HEK293 (cell line): ENCODE measurements at regions not wholly inside any gene's neighbourhood (a gene's known extent, or its start where the extent isn't known, plus 50 kb on each side); places are given as distances from the start of the nearest gene placed in this dataset.

Experiments used
- BCL11B ChIP-seq: fragments of 450-650 bp; formaldehyde crosslinking; IDR thresholded peaks from 2 replicates; pipeline ENCODE4 v1.5.1; 2016; ENCODE audit warnings: low read depth, missing biosample characterization, missing genetic modification characterization
- EGR2 ChIP-seq: fragments of 450-650 bp; formaldehyde crosslinking; IDR thresholded peaks from 2 replicates; pipeline ENCODE4 v1.5.1; 2016; ENCODE audit warnings: low read depth, missing biosample characterization, missing genetic modification characterization
- FEZF1 ChIP-seq: fragments of 450-650 bp; formaldehyde crosslinking; IDR thresholded peaks from 2 replicates; pipeline ENCODE4 v1.5.1; 2016; ENCODE audit warnings: missing biosample characterization, missing genetic modification characterization
- GFI1B ChIP-seq: fragments of 450-650 bp; formaldehyde crosslinking; IDR thresholded peaks from 2 replicates; pipeline ENCODE4 v1.5.1; 2016; ENCODE audit warnings: missing biosample characterization, missing genetic modification characterization
- IKZF3 ChIP-seq: fragments of 450-650 bp; IDR thresholded peaks from 2 replicates; pipeline ENCODE4 v1.5.0; 2018; ENCODE audit warnings: missing biosample characterization, mild to moderate bottlenecking, missing genetic modification characterization, moderate library complexity
- KLF16 ChIP-seq: fragments of 450-650 bp; formaldehyde crosslinking; IDR thresholded peaks from 2 replicates; pipeline ENCODE4 v1.5.1; 2017; ENCODE audit warnings: missing biosample characterization, missing genetic modification characterization
- MEIS1 ChIP-seq: sonication (generic); formaldehyde crosslinking; IDR thresholded peaks from 2 replicates; pipeline ENCODE4 v1.8.1; 2022; ENCODE audit warnings: missing genetic modification reagents, mild to moderate bottlenecking, borderline replicate concordance
- SCRT1 ChIP-seq: fragments of 450-650 bp; formaldehyde crosslinking; IDR thresholded peaks from 2 replicates; pipeline ENCODE4 v1.5.1; 2016; ENCODE audit warnings: missing biosample characterization, missing genetic modification characterization, borderline replicate concordance
- ZBTB20 ChIP-seq: fragments of 450-650 bp; formaldehyde crosslinking; IDR thresholded peaks from 2 replicates; pipeline ENCODE4 v1.5.1; 2016; ENCODE audit warnings: missing biosample characterization, missing genetic modification characterization
- ZBTB21 ChIP-seq: fragments of 450-650 bp; formaldehyde crosslinking; IDR thresholded peaks from 2 replicates; pipeline ENCODE4 v1.5.1; 2017; ENCODE audit warnings: missing biosample characterization, missing genetic modification characterization
- ZBTB7A ChIP-seq: fragments of 450-650 bp; formaldehyde crosslinking; IDR thresholded peaks from 2 replicates; pipeline ENCODE4 v1.5.1; 2016; ENCODE audit warnings: low read depth, missing biosample characterization, missing genetic modification characterization
- ZFP69B ChIP-seq: fragments of 450-650 bp; formaldehyde crosslinking; IDR thresholded peaks from 2 replicates; pipeline ENCODE4 v1.5.1; 2016; ENCODE audit warnings: missing biosample characterization, missing genetic modification characterization
- ZNF138 ChIP-seq: fragments of 450-650 bp; formaldehyde crosslinking; IDR thresholded peaks from 2 replicates; pipeline ENCODE4 v1.5.1; 2016; ENCODE audit warnings: missing biosample characterization, missing genetic modification characterization, borderline replicate concordance
- ZNF184 ChIP-seq: fragments of 450-650 bp; IDR thresholded peaks from 2 replicates; pipeline ENCODE4 v1.5.1; 2018; ENCODE audit warnings: missing biosample characterization, mild to moderate bottlenecking, missing genetic modification characterization
- ZNF19 ChIP-seq: fragments of 450-650 bp; formaldehyde crosslinking; IDR thresholded peaks from 2 replicates; pipeline ENCODE4; 2016; ENCODE audit warnings: missing biosample characterization, missing genetic modification characterization, low read depth
- ZNF341 ChIP-seq: fragments of 450-650 bp; formaldehyde crosslinking; IDR thresholded peaks from 2 replicates; pipeline ENCODE4; 2016; ENCODE audit warnings: low read depth, missing biosample characterization, missing genetic modification characterization
- ZNF366 ChIP-seq: fragments of 450-650 bp; formaldehyde crosslinking; conservative IDR thresholded peaks from 2 replicates; pipeline ENCODE4 v1.5.1; 2016; ENCODE audit warnings: missing biosample characterization, missing genetic modification characterization
- ZNF558 ChIP-seq: fragments of 450-650 bp; formaldehyde crosslinking; IDR thresholded peaks from 2 replicates; pipeline ENCODE4 v1.5.1; 2016; ENCODE audit warnings: missing biosample characterization, missing genetic modification characterization
- ZNF600 ChIP-seq: fragments of 450-650 bp; formaldehyde crosslinking; IDR thresholded peaks from 2 replicates; pipeline ENCODE4 v1.5.1; 2016; ENCODE audit warnings: missing biosample characterization, missing genetic modification characterization
- ZNF660 ChIP-seq: fragments of 450-650 bp; IDR thresholded peaks from 2 replicates; pipeline ENCODE4 v1.5.1; 2018; ENCODE audit warnings: missing biosample characterization, mild to moderate bottlenecking, missing genetic modification characterization
- ZNF776 ChIP-seq: fragments of 450-650 bp; formaldehyde crosslinking; IDR thresholded peaks from 2 replicates; pipeline ENCODE4 v1.5.0; 2017; ENCODE audit warnings: missing biosample characterization, missing genetic modification characterization, borderline replicate concordance
- TF ChIP-seq, protein P1 (sequence below): fragments of 450-650 bp; formaldehyde crosslinking; IDR thresholded peaks from 2 replicates; pipeline ENCODE4 v1.5.1; 2016; ENCODE audit warnings: missing biosample characterization, missing genetic modification characterization
- TF ChIP-seq, protein P2 (sequence below): fragments of 450-650 bp; formaldehyde crosslinking; IDR thresholded peaks from 2 replicates; pipeline ENCODE4 v1.5.1; 2016; ENCODE audit warnings: missing biosample characterization, missing genetic modification characterization, borderline replicate concordance
- TF ChIP-seq, protein P3 (sequence below): fragments of 450-650 bp; formaldehyde crosslinking; IDR thresholded peaks from 2 replicates; pipeline ENCODE4 v1.5.1; 2017; ENCODE audit warnings: missing biosample characterization, missing genetic modification characterization
- TF ChIP-seq, protein P4 (sequence below): fragments of 450-650 bp; formaldehyde crosslinking; IDR thresholded peaks from 2 replicates; pipeline ENCODE4 v1.5.1; 2016; ENCODE audit warnings: missing biosample characterization, missing genetic modification characterization
- TF ChIP-seq, protein P5 (sequence below): fragments of 450-650 bp; formaldehyde crosslinking; IDR thresholded peaks from 2 replicates; pipeline ENCODE4 v1.5.1; 2017; ENCODE audit warnings: missing biosample characterization, mild to moderate bottlenecking, missing genetic modification characterization, moderate library complexity
- TF ChIP-seq, protein P6 (sequence below): fragments of 450-650 bp; formaldehyde crosslinking; IDR thresholded peaks from 2 replicates; pipeline ENCODE4 v1.5.1; 2016; ENCODE audit warnings: missing biosample characterization, missing genetic modification characterization

DNA sequence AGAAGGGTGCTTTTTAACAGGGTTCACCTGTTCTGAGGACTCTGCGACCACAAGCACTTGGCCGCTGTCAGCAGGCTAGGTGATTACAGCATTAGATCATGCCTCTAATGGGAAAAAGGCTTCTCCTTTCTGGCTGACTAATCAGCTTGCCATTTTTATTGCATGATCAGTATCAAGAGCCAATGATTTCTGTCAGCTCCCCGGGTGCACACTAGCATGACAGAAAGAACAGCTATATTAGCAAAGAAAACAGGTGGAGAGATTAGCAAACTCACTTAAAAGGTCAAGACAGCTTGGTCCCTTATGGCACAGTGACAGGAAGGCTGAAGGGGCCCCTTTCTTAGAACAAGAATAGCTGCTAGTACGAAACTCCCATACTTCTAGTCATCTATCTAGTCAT, 170.0 kb downstream of the SMIM20 start (continued):
- TF ChIP-seq, protein P1, sequence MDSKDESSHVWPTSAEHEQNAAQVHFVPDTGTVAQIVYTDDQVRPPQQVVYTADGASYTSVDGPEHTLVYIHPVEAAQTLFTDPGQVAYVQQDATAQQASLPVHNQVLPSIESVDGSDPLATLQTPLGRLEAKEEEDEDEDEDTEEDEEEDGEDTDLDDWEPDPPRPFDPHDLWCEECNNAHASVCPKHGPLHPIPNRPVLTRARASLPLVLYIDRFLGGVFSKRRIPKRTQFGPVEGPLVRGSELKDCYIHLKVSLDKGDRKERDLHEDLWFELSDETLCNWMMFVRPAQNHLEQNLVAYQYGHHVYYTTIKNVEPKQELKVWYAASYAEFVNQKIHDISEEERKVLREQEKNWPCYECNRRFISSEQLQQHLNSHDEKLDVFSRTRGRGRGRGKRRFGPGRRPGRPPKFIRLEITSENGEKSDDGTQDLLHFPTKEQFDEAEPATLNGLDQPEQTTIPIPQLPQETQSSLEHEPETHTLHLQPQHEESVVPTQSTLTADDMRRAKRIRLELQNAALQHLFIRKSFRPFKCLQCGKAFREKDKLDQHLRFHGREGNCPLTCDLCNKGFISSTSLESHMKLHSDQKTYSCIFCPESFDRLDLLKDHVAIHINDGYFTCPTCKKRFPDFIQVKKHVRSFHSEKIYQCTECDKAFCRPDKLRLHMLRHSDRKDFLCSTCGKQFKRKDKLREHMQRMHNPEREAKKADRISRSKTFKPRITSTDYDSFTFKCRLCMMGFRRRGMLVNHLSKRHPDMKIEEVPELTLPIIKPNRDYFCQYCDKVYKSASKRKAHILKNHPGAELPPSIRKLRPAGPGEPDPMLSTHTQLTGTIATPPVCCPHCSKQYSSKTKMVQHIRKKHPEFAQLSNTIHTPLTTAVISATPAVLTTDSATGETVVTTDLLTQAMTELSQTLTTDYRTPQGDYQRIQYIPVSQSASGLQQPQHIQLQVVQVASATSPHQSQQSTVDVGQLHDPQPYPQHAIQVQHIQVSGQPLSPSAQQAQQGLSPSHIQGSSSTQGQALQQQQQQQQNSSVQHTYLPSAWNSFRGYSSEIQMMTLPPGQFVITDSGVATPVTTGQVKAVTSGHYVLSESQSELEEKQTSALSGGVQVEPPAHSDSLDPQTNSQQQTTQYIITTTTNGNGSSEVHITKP (tag by site-specific recombination): no peak
- TF ChIP-seq ZNF366 (tag by site-specific recombination) (peak; percentile 77), ZNF776 (no peak), ZNF558 (tag by site-specific recombination) (peak; percentile 17; the same call in 1 of the 2 replicates), ZBTB7A (tag by site-specific recombination) (no peak), ZNF184 (tag by site-specific recombination) (0 out of 2 replicates have a peak, but pooled peaks have one; percentile 56), BCL11B (tag by site-specific recombination) (no peak), KLF16 (tag by site-specific recombination) (no peak), ZNF341 (tag by site-specific recombination) (0 out of 2 replicates have a peak, but pooled peaks have one; percentile 34), ZNF660 (peak; percentile 74; the same call in 1 of the 2 replicates), GFI1B (no peak; the same call in 1 of the 2 replicates), SCRT1 (0 out of 2 replicates have a peak, but pooled peaks have one; percentile 56), ZNF600 (tag by site-specific recombination) (no peak), ZBTB20 (tag by site-specific recombination) (no peak), ZBTB21 (no peak), ZFP69B (tag by site-specific recombination) (0 out of 2 replicates have a peak, but pooled peaks have one; percentile 18), IKZF3 (tag by site-specific recombination) (peak; percentile 64), FEZF1 (tag by site-specific recombination) (peak; percentile 97), MEIS1 (no peak), EGR2 (tag by site-specific recombination) (no peak), ZNF138 (tag by site-specific recombination) (no peak), ZNF19 (no peak)
- TF ChIP-seq, protein P2, sequence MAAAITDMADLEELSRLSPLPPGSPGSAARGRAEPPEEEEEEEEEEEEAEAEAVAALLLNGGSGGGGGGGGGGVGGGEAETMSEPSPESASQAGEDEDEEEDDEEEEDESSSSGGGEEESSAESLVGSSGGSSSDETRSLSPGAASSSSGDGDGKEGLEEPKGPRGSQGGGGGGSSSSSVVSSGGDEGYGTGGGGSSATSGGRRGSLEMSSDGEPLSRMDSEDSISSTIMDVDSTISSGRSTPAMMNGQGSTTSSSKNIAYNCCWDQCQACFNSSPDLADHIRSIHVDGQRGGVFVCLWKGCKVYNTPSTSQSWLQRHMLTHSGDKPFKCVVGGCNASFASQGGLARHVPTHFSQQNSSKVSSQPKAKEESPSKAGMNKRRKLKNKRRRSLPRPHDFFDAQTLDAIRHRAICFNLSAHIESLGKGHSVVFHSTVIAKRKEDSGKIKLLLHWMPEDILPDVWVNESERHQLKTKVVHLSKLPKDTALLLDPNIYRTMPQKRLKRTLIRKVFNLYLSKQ (tag by site-specific recombination): no peak
- TF ChIP-seq, protein P3, sequence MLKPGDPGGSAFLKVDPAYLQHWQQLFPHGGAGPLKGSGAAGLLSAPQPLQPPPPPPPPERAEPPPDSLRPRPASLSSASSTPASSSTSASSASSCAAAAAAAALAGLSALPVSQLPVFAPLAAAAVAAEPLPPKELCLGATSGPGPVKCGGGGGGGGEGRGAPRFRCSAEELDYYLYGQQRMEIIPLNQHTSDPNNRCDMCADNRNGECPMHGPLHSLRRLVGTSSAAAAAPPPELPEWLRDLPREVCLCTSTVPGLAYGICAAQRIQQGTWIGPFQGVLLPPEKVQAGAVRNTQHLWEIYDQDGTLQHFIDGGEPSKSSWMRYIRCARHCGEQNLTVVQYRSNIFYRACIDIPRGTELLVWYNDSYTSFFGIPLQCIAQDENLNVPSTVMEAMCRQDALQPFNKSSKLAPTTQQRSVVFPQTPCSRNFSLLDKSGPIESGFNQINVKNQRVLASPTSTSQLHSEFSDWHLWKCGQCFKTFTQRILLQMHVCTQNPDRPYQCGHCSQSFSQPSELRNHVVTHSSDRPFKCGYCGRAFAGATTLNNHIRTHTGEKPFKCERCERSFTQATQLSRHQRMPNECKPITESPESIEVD: peak; percentile 63; the same call in 1 of the 2 replicates
- TF ChIP-seq, protein P4, sequence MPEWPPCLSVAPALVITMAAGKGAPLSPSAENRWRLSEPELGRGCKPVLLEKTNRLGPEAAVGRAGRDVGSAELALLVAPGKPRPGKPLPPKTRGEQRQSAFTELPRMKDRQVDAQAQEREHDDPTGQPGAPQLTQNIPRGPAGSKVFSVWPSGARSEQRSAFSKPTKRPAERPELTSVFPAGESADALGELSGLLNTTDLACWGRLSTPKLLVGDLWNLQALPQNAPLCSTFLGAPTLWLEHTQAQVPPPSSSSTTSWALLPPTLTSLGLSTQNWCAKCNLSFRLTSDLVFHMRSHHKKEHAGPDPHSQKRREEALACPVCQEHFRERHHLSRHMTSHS: peak; percentile 14; the same call in 1 of the 2 replicates
- TF ChIP-seq, protein P5, sequence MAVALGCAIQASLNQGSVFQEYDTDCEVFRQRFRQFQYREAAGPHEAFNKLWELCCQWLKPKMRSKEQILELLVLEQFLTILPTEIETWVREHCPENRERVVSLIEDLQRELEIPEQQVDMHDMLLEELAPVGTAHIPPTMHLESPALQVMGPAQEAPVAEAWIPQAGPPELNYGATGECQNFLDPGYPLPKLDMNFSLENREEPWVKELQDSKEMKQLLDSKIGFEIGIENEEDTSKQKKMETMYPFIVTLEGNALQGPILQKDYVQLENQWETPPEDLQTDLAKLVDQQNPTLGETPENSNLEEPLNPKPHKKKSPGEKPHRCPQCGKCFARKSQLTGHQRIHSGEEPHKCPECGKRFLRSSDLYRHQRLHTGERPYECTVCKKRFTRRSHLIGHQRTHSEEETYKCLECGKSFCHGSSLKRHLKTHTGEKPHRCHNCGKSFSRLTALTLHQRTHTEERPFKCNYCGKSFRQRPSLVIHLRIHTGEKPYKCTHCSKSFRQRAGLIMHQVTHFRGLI (tag by site-specific recombination): no peak
- TF ChIP-seq, protein P6, sequence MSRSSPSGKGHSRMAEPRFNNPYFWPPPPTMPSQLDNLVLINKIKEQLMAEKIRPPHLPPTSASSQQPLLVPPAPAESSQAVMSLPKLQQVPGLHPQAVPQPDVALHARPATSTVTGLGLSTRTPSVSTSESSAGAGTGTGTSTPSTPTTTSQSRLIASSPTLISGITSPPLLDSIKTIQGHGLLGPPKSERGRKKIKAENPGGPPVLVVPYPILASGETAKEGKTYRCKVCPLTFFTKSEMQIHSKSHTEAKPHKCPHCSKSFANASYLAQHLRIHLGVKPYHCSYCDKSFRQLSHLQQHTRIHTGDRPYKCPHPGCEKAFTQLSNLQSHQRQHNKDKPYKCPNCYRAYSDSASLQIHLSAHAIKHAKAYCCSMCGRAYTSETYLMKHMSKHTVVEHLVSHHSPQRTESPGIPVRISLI (tag by site-specific recombination): no peak
